Stimulated activated CD4-positive, alpha-beta T cell treated with anti-CD3 and anti-CD28 coated beads, TNF-alpha, amount 100 ng/mL, for 48 hours (primary cell): ENCODE measurements at regions not wholly inside any gene's neighbourhood (a gene's known extent, or its start where the extent isn't known, plus 50 kb on each side); places are given as distances from the start of the nearest gene placed in this dataset.

Experiments
- DNase-seq, 3 donors: peaks; one replicate each; pipeline ENCODE4 v3.0.0-alpha.2; 2020; ENCODE audit warnings: low read depth in 3 of 3

DNA sequence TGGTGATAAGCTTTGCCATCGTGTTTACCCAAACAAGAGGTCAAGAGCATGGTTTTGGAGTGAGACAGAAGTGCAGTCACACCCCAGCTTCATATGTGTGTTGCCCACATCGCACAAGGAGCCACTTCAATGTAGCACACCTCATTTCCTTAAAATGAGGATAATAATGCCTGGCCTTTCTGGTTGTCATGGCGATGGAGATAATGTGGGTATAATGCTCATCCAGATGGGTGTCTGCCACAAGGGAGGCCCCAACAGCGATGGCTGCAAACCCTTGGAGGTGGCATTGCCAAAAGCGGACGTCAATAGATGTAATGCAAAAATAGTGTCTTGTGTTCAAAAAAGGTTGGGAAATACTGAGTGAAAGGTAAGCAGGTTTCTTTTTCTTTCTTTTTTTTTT is 83.1 kb upstream of the AJAP1 start:
- DNase-seq = no peak

GRCh38 chr1:4573526-4573925 is 80.9 kb upstream of the AJAP1 start:
- DNase-seq = no peak

DNA sequence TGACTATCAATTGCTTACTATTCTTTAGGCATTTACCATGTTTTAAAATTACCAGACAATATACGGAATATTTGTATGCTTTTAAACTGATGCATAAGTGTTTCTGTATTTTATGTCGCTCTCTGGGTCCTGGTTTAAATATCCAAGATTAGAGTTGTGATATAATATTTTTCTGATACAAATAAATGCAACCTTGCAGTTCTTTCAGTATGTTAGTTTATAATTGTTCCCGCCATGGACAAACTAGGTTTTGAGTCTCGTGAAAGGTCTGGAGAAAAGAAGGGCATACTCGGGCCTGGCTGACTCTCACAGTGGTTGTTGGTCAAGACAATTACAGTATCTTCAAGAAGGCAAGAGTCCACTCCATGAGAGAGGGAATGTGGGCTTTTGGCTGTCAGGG is 72.6 kb upstream of the AJAP1 start:
- no peak for DNase-seq

GRCh38 chr1:4584449-4584848 is 70.0 kb upstream of the AJAP1 start:
- DNase-seq = no peak

DNA sequence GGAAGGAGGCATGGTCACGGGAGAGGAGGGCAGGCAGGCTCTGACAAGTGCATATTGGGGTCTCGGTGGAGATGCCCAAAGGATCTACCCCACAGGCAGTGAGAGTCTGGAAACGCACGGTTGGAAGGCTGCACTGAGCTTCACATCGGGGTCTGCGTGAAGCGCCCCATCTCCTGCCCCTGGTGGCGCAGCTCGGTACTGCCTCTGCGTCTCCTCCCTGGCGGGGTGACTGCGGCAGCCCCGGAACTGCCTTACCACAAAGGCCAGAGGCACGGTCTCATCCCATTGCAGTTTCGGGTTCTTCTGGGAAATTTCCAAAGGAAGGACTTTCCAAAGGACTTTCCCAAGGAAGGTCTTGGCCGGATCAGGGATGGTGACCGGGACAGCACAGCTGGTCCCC is 69.2 kb upstream of the AJAP1 start:
- DNase-seq = peak; percentile 2 to 47 (median 15)

- no peak for DNase-seq
These were observed 68.7 kb upstream of the AJAP1 start for GRCh38 chr1:4585705-4586104.

DNA sequence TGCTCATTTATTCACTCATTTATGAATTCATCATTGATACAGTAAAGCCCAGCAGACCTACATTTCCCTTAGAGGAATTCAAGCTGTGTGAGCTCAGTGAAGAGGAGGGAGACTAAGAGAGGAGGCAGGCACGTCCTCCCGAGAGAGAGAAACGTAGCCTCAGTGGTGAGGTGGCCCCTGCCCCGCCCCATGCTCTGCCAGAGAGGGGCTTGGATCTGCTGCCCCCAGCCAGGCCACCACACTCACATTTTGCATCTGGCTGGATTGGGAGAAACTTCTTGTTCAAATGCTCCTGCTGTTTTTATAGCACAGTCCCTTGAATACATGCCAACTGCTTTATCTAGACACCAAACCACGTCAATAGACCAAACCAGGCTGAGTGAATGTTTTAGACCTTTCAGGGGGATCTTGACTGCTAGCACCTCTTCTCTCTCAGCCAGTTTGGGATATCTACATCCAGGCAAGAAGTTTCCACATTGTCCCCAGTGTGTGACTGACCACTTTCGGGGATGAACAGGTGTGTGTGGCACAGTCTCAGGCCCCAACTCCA is 67.7 kb upstream of the AJAP1 start:
- no peak for DNase-seq

GRCh38 chr1:4587721-4588120 is 66.7 kb upstream of the AJAP1 start:
- no peak for DNase-seq

DNA sequence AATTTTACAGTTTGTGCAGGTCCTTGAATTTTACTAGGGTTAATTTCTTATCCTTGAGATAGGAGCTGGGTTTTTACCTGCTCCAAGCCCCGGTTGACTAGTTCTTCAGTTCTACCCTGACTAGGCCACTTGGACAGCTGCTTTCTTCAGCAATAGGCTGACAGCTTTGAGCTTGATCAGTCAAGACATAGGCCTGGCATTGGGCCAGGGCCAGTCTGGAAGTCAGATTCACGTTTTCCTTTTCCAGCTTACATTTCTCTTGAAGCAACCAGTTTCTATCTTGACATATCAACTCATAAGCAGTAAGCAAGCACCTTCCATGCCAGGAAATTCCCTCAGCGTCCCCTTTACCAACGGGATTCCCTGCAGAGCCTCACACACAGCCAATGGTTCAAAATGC is 63.7 kb upstream of the AJAP1 start:
- no peak for DNase-seq

- no peak for DNase-seq
These were observed 62.5 kb upstream of the AJAP1 start for GRCh38 chr1:4591926-4592325.

- DNase-seq = no peak
These were observed 61.3 kb upstream of the AJAP1 start for GRCh38 chr1:4593106-4593505.

DNA sequence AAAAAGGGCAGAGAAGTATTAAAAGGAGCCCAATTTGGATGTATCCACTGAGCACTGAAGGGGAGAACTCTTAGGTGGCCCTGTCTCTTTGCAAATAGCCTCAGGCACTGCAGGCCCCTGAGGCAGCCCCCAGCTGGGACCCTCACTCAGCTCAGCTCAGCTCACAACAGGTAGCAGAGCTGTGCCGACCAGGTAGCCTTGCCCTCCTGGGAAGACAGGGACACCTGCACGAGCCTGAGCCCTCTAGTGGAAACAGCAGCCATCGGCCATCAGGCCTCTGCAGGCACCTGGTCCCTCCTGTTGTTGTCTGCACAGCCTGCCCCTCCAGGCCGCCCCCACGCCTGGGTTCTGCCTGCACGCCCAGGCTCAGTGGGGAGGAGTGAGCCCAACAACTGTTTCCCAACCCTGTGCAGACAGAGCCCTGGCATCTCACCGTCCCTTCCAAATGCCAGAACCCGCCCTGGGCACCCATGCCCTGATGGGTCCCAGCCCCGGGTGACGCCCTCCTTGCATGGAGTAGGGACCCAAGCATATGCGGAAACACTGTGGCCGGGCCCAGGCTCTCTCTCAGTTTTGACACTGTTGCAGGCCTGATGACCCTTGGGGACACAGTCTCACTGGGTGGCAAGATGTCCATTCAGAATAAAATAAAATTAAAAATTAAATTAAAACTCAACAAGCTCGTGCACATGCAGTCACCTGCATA is 60.0 kb upstream of the AJAP1 start:
- no peak for DNase-seq

DNA sequence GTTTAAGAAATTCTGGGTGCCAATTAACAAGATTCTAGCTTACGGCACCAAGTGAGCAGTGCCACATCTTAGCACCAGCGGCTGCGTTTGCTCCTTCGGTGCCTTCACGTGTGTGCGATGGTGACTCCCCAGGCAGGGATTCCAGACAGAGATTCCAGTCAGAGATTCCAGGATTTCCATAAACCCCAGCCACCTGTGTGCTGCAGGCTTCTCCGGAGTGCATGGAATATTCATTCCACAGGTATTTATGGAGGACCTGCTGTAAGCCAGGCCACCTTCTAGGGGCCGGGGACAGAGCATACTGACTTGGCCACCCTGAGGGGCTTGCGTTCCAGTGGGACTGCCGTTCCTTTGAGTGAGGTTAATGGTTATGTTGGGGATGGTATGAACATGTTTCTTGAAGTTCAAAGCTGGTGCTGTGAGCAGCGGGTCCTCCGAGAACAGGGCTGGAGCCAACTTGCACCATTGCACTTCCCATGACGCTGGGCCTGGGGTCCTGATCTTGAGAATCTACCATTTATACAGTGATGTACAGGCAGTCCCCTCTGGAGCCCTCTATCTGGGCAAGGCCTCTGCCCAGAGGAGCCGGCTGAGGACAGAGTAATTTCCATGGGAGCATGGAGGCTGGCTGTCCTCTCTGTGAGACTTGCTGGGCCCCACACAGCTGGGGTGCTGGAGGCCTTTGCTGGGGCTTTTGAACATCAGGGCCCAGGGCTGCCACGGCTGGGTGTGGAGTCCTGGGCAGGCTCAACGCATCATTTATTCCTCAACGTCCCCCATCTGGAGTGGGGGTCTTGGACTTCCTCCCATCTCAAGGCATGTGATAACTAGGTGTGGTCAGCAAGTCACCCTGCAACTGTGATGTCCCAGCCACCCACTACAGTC is 58.8 kb upstream of the AJAP1 start:
- no peak for DNase-seq

DNA sequence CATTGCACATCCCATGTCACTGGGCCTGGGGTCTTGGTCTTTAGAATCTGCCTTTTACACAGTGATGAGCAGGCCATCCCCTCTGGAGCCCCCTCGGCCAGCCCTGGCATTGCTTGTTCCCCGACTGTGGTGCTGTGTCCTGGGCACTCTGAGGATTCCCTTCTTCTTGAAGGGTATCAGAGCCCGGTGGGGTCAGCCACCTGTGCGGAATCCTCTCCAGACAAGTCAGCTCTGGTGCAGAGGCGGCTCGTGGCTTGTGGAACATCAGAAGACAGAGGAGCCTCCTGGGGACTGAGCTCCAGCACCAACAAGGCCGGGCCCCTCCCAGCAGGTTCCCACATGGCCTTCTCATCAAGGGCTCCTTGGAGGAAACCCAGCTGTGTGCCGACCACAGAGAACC is 57.9 kb upstream of the AJAP1 start:
- no peak for DNase-seq

DNA sequence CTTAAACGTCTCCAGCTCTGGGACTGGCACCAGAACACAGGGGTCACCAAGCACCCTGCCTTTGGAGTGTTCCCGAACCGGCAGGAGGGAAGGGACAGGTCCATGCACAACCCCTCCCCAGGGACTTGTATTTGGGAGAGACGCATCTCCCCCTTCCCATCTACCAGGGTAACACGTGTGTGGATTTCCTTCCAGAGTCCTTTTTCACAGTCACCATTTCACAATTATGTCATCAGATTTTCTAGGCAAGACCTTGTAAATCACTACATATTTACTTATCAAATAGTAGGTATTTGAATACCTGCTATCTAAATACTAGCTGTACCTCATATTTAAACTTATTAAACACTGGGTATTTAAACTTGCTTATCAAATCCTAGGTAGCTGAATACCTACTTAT is 57.4 kb upstream of the AJAP1 start:
- no peak for DNase-seq

DNA sequence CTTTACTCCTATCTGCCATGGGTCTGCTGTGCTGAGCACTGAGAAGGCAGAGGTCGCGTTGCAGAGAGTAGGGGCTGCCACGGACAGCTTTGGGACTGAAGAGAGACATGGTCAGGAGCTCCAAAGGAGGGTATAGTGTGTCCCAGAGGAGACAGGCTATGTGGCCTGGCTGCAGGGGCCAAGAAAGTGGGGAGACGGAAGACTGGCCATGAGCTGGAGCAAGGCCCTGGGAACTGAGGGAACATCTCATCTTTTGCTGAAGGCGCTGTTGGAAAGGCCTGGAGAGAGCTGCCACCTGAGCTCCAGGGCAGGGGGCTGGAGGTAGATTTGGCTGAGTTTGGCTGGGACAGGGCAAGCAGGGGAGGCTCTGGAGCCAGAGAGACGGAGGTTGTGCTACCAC is 55.8 kb upstream of the AJAP1 start:
- DNase-seq = no peak

DNA sequence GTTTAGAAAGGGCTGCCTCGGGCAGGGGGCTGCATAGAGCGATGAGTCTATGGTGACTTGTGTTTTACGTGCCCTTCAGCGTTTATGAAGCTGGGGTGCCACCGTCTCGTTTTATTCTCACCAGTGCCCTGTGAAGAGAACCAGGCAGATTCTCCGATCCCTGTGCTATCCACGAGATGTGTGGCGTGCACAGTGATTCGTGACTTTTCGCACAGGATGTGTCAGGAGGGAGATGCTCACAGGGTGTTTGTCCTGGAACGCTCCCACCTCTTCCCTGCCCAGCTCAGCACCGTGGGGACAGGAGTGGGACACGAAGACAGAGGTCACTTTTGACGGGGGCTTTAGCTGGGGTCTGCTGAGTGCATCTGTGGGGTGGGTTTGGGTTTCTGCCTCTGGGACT is 54.9 kb upstream of the AJAP1 start:
- no peak for DNase-seq

DNA sequence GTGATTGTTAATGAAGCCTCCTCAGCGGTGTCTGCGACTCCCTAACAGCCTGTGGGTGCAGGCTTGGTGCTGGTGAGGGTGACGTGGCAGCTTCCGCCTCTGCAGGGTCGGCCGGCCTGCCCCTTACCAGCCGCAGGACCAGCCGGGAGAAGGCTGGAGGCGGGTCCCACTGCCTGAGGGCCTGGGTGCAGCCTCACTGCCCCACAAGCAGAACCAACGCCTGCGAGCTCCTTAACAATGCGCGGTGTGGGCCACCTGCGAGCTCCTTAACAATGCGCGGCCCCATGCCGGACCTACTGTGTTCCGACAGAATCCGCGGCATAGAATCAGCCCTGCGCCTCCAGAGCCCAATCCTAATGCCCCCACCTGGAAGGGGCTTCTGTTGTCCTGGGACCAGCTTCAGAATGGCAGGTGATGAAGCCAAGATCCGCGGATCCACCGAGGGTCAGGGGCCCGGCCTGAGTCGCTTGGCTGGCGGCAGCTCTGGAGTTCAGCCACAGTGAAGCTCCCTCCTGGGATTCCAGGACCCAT is 54.4 kb upstream of the AJAP1 start:
- no peak for DNase-seq

DNA sequence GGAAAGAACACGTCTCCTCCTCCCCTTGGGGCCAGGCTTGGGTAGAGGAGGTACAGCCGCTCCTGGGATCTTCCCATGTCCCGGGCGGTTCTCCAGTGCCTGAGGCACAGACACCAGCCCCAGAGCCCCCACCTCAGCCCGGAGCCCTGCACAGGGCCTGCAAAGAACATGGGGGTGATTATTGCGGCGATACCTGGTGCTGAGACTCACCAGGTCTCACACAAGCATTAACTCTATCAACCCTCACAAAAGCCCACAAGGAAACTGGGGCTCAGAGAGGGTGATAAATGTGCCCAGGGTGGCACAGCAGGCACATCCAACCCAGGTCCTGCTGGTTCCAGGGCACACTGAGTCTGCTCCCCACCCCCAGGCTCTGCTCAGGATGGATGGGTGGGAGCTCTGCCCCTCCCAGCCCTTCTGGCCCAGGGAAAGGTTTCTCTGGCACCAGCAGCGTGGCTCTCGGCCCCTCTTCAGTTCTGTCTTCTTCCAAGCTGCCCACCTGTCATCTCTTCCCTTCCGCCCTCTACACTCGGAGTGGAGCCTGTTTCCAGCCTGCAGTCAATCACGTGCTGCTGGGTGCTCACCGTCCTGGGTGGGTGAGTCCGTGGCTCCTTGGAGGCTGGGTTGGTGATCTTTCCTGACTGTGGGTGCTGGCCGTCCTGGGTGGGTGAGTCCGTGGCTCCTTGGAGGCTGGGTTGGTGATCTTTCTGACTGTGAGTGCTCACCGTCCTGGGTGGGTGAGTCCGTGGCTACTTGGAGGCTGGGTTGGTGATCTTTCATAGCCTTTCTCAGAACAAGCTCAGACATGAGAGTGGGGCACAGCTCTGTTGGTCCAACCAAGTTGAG is 53.6 kb upstream of the AJAP1 start:
- no peak for DNase-seq

DNA sequence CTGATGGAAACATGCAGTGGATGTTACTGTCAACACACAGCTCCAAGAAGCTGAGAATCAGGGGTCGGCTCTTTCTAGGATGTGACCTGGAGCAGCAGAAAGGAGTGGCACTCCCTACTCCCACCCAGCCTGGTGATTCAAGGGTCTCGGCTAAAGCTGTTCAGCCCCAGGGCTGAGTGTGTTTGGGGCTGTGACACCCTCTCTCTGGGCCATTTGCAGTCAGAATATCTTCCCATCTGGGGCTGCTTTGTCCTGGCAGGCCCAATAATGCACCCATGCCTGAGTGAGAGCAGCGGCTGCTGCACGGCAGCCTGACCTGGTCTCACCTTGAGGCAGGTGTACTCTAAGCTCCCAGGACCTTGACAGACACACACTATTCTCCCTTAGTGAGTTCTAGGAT is 52.5 kb upstream of the AJAP1 start:
- DNase-seq = no peak

DNA sequence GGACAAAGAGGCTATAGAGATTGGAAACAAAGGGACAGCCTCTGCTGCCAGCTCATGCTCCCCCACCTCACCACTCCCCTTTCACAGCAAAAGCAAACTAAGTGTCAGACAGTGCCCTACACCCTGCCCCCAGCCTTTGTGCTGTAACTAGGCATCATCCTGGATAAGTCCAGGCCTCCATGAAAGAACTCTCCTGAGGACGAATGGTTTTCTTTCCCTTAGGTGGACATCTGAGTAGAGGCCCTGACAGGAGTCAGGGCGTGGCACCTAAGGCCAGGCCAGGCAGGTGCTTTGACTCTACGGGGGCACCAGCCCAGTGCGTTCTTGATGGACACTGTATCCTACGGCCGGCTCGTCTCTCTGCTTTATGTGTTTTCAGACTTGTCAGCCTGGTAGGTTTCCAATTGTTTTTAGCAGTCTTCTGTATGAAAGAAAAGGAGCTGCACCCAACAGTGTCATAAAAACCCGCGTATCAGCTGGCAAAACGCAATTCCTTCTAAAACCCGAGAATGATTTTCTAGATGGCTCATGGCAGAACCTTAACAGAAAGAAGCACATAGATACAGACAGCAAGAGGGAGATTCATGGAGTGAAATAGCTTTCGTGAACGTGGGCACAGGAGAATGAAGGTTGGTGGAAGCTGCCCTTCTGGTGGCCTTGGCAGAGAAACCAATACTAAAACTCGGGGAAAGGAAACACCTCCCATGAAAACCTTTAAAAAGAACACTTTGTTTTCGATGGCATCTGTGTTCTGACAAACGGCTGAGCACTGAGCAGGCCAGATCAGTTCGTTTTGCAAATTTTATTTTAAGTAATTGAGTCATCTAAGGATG is 51.7 kb upstream of the AJAP1 start:
- DNase-seq = no peak
